H1 (cell line): ENCODE measurements at regions not wholly inside any gene's neighbourhood (a gene's known extent, or its start where the extent isn't known, plus 50 kb on each side); places are given as distances from the start of the nearest gene placed in this dataset.

Source experiments
- CBX5 ChIP-seq: fragments of 300-800, 300-1000 bp; sonication (generic); IDR thresholded peaks from 2 replicates; pipeline ENCODE4 v1.7.1; 2016; ENCODE audit warnings: antibody characterized with exemption, low read length, low read depth
- CBX8 ChIP-seq: fragments of 300-800, 300-1000 bp; sonication (generic); IDR thresholded peaks from 2 replicates; pipeline ENCODE4 v1.7.1; 2016; ENCODE audit warnings: low read depth, low read length, borderline replicate concordance
- KDM5A ChIP-seq: fragments of 200-600 bp; IDR thresholded peaks from 2 replicates; pipeline ENCODE4 v1.7.1; 2012; ENCODE audit warnings: mild to moderate bottlenecking, low read length, inconsistent platforms, mixed read lengths

DNA sequence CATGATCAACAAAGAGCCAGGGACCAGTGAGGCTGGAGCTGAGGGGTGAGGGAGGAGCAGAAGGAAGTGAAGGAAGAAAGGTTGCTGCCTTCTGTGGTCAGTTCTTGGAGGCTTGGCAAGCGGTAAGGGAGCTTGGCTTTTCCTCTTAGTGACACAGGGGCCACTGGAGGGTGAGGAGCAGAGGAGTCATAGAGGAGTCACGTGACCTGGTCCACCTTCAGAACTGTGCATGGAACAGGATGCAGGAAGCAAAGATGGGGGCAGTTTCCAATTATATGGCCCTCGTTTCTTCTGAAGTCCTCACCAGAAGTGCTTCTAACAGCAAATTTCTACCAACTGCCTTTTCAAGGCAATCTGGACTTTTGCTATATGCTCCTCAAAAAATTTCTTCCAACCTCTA lies 326.9 kb upstream of the SMIM21 start (continued):
- TF ChIP-seq CBX5 (no peak), CBX8 (no peak), KDM5A (no peak)
